ENCODE measurements at regions not wholly inside any gene's neighbourhood (a gene's known extent, or its start where the extent isn't known, plus 50 kb on each side); places are given as distances from the start of the nearest gene placed in this dataset.
A peak's percentile ranks its signal among the peaks of the same experiment; 100 is the strongest.

- H3K4me1 ChIP-seq: peaks cover 11 to 18% (median 18%) of the 10 kb centered on the region in 3 donors
- H3K36me3 ChIP-seq: no peaks in the 10 kb centered on the region
- no peak overlapping the region for H3K27ac ChIP-seq
- H3K9me3 ChIP-seq: no peaks in the 10 kb centered on the region
- no peak for FAIRE-seq
- H3K4me3 ChIP-seq: no peak overlapping the region
- no peaks in the 10 kb centered on the region for H3K27me3 ChIP-seq
- no peak for DNase-seq
- TF ChIP-seq, protein P1, sequence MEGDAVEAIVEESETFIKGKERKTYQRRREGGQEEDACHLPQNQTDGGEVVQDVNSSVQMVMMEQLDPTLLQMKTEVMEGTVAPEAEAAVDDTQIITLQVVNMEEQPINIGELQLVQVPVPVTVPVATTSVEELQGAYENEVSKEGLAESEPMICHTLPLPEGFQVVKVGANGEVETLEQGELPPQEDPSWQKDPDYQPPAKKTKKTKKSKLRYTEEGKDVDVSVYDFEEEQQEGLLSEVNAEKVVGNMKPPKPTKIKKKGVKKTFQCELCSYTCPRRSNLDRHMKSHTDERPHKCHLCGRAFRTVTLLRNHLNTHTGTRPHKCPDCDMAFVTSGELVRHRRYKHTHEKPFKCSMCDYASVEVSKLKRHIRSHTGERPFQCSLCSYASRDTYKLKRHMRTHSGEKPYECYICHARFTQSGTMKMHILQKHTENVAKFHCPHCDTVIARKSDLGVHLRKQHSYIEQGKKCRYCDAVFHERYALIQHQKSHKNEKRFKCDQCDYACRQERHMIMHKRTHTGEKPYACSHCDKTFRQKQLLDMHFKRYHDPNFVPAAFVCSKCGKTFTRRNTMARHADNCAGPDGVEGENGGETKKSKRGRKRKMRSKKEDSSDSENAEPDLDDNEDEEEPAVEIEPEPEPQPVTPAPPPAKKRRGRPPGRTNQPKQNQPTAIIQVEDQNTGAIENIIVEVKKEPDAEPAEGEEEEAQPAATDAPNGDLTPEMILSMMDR (IDR thresholded peaks at IDR 0.05): no peak
- WGBS, 2 donors: 66 to 67% methylated on average over 4 of the region's 4 CpGs
- ATAC-seq: no peak
- intact Hi-C loops (cut with DNase I): no loop called here
These were observed 91.8 kb downstream of the CYB561 start for GRCh38 chr17:63354256-63354655.

GRCh38 chr17:63356337-63356757 lies 89.8 kb downstream of the CYB561 start:
- H3K36me3 ChIP-seq: no peaks in the 10 kb centered on the region
- FAIRE-seq: no peak
- H3K4me1 ChIP-seq: no peaks in the 10 kb centered on the region
- H3K27me3 ChIP-seq: no peaks in the 10 kb centered on the region
- 64 to 70% methylated on average over 1 of the region's 1 CpG for whole genome bisulfite sequencing, 2 donors
- DNase-seq: no peak
- intact Hi-C loops (cut with DNase I): no loop called here
- peak in 2 of 4 donors; percentile 29 for ATAC-seq
- H3K9me3 ChIP-seq: no peaks in the 10 kb centered on the region
- TF ChIP-seq, protein P1 (IDR thresholded peaks at IDR 0.05): no peak
- no peak overlapping the region for H3K27ac ChIP-seq
- H3K4me3 ChIP-seq: no peak overlapping the region

- TF ChIP-seq, protein P1 (IDR thresholded peaks at IDR 0.05): no peak
- Histone ChIP-seq H3K4me3 (no peak overlapping the region), H3K4me1 (no peaks in the 10 kb centered on the region), H3K27me3 (no peaks in the 10 kb centered on the region), H3K27ac (peak overlapping the region in 1 of 4 donors; percentile 32), H3K36me3 (no peaks in the 10 kb centered on the region), H3K9me3 (no peaks in the 10 kb centered on the region)
- FAIRE-seq: no peak
- DNase-seq: no peak
- whole genome bisulfite sequencing, 2 donors: 72 to 74% methylated on average over 6 of the region's 6 CpGs
- intact Hi-C loops (cut with DNase I): no loop called here
- ATAC-seq: peak in 3 of 4 donors; percentile 32 to 44 (median 40)
These were observed 87.8 kb downstream of the CYB561 start for GRCh38 chr17:63358111-63358839.

DNA sequence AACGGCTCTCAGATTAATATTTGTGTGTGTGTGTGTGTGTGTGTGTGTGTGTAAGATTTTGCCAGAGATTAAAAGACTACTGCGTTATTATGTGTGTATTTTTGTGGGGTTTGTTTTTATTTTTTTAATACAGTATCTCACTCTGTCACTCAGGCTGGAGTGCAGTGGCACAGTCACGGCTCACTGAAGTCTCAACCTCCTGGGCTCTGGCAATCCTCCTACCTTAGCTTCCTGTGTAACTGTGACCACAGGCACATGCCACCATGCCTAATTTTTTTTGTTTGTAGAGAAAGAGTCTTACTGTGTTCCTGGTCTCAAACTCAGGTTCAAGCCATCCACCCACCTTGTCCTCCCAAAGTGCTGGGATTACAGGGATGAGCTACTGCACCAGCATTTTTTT lies 87.2 kb downstream of the CYB561 start:
- TF ChIP-seq, protein P1 (IDR thresholded peaks at IDR 0.05): no peak
- WGBS, 2 donors: 73 to 80% methylated on average over 3 of the region's 3 CpGs
- intact Hi-C loops (cut with DNase I): no loop called here
- no peaks in the 10 kb centered on the region for H3K36me3 ChIP-seq
- no peaks in the 10 kb centered on the region for H3K4me1 ChIP-seq
- no peaks in the 10 kb centered on the region for H3K27me3 ChIP-seq
- H3K9me3 ChIP-seq: no peaks in the 10 kb centered on the region
- DNase-seq: no peak
- FAIRE-seq: no peak
- no peak overlapping the region for H3K4me3 ChIP-seq
- no peak for ATAC-seq
- no peak overlapping the region for H3K27ac ChIP-seq

DNA sequence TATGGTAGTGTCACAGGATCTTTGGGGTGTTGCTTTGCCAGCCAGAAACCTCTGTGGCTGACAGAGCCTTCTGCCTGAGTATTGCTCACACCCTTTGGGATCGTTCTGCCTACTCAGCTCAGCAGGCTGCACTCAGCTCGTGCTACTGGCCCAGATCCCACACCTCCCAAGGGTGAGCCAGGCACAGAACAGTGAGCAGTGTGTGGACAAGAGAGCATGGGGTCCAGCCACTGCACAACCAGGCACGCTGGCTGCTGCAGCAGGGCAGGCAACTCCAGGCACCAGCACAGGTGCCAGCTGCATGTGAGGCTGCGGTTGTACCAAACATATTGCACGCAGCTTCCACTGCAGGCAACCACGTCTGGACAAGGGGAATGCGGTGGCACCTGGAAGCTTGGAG lies 84.9 kb downstream of the CYB561 start:
- Histone ChIP-seq H3K4me1 (no peaks in the 10 kb centered on the region), H3K9me3 (no peaks in the 10 kb centered on the region), H3K27ac (no peak overlapping the region), H3K36me3 (no peaks in the 10 kb centered on the region), H3K4me3 (no peak overlapping the region), H3K27me3 (no peaks in the 10 kb centered on the region)
- WGBS, 2 donors: 91 to 95% methylated on average over 7 of the region's 7 CpGs
- FAIRE-seq: no peak
- ATAC-seq: no peak
- intact Hi-C loops (cut with DNase I): no loop called here
- TF ChIP-seq, protein P1 (IDR thresholded peaks at IDR 0.05): no peak
- DNase-seq: no peak
